RKO (cell line): ENCODE measurements at regions not wholly inside any gene's neighbourhood (a gene's known extent, or its start where the extent isn't known, plus 50 kb on each side); places are given as distances from the start of the nearest gene placed in this dataset.
"Not testable (repeated sequence)": the region's sequence is repeated elsewhere in the genome, so short reads cannot be mapped to it uniquely, and the experiment has no call there.

Experiments used
- DNase-seq: peaks from one replicate; pipeline ENCODE4 v3.0.0-alpha.2; 2016; ENCODE audit warnings: low spot score

GRCh38 chr7:156547884-156548561 lies 92.6 kb upstream of the RNF32 start:
- no peak for DNase-seq

- no peak for DNase-seq
Measured at GRCh38 chr7:156545979-156546378, 94.6 kb upstream of the RNF32 start.

GRCh38 chr7:156544919-156545715 lies 95.5 kb upstream of the RNF32 start:
- DNase-seq: no peak

- DNase-seq: no peak
Measured at GRCh38 chr7:156543699-156544598, 96.6 kb upstream of the RNF32 start.

- DNase-seq: no peak
Measured at GRCh38 chr7:156540619-156541165, 99.9 kb upstream of the RNF32 start.

- DNase-seq: no peak
Measured at GRCh38 chr7:156539999-156540398, 100.6 kb upstream of the RNF32 start.

GRCh38 chr7:156537006-156537405 lies 103.6 kb upstream of the RNF32 start:
- no peak for DNase-seq

- no peak for DNase-seq
Measured at GRCh38 chr7:156534925-156535324, 105.6 kb upstream of the RNF32 start.

- DNase-seq: no peak
Measured at GRCh38 chr7:156533964-156534363, 106.6 kb upstream of the RNF32 start.

- no peak for DNase-seq
Measured at GRCh38 chr7:156533420-156533819, 107.2 kb upstream of the RNF32 start.

- no peak for DNase-seq
Measured at GRCh38 chr7:156532016-156532602, 108.5 kb upstream of the RNF32 start.

- DNase-seq: no peak
Measured at GRCh38 chr7:156529956-156530355, 110.6 kb upstream of the RNF32 start.

GRCh38 chr7:156527458-156527890 lies 113.1 kb upstream of the RNF32 start:
- no peak for DNase-seq

- no peak for DNase-seq
Measured at GRCh38 chr7:156524818-156525597, 115.6 kb upstream of the RNF32 start.

- no peak for DNase-seq
Measured at GRCh38 chr7:156523447-156524048, 117.0 kb upstream of the RNF32 start.

GRCh38 chr7:156522801-156523200 lies 117.8 kb upstream of the RNF32 start:
- DNase-seq: no peak

- no peak for DNase-seq
Measured at GRCh38 chr7:156519070-156519469, 121.5 kb upstream of the RNF32 start.

GRCh38 chr7:156518466-156518865 lies 122.1 kb upstream of the RNF32 start:
- no peak for DNase-seq

- not testable (repeated sequence) for DNase-seq
Measured at GRCh38 chr7:156517858-156518257, 122.7 kb upstream of the RNF32 start.

- no peak for DNase-seq
Measured at GRCh38 chr7:156516791-156517378, 123.7 kb upstream of the RNF32 start.
